HG03558 (cell line): ENCODE measurements at regions not wholly inside any gene's neighbourhood (a gene's known extent, or its start where the extent isn't known, plus 50 kb on each side); places are given as distances from the start of the nearest gene placed in this dataset.
A peak's percentile ranks its signal among the peaks of the same experiment; 100 is the strongest.
"Not testable (repeated sequence)": the region's sequence is repeated elsewhere in the genome, so short reads cannot be mapped to it uniquely, and the experiment has no call there.

Source experiments
- ATAC-seq: cut with Tn5 transposase; IDR thresholded peaks from one replicate; pipeline ENCODE4 v1.9.1; 2021; ENCODE audit warnings: moderate number of reproducible peaks; ENCODE audit not compliant: unreplicated experiment; ENCODE audit errors: extremely low read depth

DNA sequence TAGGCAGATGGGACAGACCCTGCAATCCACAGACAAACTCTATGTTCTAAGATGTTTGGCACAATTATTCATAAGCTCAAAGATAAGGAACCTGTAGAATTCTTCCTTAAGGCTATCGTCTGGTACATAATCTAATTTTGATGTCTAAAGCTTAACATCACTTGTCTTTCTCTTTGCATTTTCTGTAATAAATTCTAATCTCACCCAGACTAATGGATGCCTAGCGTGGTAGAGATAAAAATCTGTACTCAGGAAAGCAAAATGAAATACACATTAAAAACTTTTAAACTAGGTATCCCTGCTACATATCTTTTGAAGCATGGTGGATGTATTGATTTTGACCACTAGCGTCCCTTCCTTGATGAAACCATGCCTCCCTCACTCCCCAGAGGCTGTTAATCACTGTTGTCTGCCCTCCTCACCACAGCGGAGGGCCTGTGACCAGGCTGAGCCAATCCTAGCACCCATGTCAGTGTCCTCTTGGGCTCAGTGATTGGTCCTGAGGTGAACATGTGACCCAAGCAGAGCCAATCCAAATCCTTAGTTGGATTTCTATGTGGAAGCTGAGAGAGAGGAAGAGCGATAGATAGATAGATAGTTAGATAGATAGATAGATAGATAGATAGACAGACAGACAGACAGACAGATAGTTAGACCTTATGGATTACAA lies 82.2 kb upstream of the GRK3 start:
- no peak for ATAC-seq

DNA sequence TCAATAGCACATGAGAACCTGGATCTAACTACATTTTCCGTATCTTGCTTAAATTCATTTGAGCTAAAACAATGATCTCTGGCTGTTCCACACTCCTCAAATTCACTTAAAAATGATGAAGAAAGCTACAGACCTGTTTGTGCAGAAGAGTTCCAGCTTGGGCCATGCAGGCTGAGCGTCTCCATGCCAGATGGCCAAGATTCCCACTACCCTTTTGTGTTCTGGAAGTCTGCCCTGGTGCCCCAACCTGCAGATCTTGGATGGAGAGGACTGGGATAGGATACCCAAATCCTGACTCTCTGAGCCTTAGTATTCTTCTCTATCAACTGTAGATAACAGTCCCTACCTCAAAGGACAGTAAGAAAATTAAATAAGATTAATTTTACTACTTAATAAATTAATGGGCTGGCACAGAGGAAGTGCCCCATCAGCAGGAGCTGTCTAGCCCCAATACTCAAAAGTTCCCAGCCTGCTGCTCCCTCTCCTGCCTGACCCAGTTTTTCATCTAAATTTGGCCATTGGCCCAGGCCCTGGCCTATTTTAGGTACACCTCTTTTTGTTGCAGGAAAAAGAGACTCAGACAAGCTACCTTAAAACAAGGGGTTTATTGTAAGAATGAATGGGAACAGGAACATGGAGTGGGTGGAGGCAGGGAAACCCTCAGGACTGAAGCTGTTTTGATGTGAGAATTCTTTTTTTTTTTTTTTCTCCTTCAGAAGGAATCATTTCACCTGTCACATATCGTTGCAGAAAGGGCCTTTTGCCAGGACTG lies 81.4 kb upstream of the GRK3 start:
- ATAC-seq = no peak

GRCh38 chr22:25483931-25484330 lies 80.5 kb upstream of the GRK3 start:
- ATAC-seq = no peak

- no peak for ATAC-seq
Measured at GRCh38 chr22:25484521-25485315, 79.8 kb upstream of the GRK3 start.

- peak; percentile 54 for ATAC-seq
Measured at GRCh38 chr22:25485626-25486545, 78.6 kb upstream of the GRK3 start.

GRCh38 chr22:25487508-25487907 lies 77.0 kb upstream of the GRK3 start:
- ATAC-seq = no peak

GRCh38 chr22:25488244-25489020 lies 76.0 kb upstream of the GRK3 start:
- no peak for ATAC-seq

- ATAC-seq = no peak
Measured at GRCh38 chr22:25489947-25490346, 74.5 kb upstream of the GRK3 start.

GRCh38 chr22:25490896-25491295 lies 73.6 kb upstream of the GRK3 start:
- ATAC-seq = no peak

DNA sequence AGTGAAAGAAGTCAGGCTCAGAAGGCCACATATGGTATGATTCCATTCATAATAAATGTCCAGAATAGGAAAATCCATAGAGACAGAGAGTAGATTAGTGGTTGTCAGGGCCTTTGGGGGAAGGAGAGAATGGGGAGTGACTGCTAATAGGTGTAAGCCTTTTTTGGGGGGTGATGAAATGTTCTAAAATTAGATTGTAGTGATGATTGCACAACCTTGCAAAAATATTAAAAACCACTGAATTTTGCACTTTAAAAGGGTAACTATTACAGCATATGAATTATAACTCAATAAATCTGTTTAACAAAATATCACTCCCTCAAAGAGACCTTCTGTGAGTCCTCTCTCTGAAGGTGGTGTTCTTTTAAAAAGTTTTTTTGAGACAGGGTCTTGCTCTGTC lies 72.3 kb upstream of the GRK3 start:
- ATAC-seq = no peak

DNA sequence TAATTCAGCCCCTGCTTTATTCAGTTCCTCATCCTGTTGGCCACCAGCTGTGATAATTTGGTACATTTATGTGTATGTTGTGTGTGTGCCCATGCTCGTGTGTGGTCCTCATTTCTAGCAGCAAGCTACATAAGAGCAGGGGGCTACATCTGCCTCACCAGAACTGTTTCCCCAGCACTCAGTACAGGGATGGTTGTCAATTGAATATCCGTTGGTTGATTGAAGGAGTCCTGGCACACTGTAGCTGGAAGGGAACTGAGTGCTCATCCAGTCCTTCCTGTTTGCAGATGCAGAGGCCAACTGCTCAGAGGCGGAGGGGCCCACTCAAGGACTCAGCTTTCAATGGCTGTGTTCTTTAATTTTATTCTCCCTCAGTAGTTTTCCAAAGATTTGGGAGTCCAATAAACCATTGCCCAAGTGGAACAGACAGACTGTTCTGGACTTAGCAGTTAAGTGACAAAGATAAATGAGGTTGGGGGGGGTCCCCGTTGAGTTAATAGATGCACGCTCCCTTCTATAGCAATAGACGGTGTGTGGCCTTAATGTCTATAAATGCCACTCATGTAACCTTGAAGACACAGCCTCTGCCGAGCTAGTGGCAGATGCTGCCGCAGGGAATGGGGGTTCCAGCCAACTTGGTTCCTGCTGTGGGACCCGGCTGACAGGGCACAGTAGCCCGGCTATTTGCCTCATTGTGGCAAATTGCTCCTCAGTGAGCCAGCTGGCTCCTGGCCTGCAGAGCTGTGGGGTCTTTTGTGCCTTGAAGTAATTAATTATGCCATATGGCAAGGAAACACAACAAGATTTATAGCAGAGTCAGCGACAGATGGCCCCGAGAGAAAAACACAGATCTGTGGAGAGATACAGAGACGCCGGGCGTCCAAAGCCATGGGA lies 71.4 kb upstream of the GRK3 start:
- no peak for ATAC-seq

DNA sequence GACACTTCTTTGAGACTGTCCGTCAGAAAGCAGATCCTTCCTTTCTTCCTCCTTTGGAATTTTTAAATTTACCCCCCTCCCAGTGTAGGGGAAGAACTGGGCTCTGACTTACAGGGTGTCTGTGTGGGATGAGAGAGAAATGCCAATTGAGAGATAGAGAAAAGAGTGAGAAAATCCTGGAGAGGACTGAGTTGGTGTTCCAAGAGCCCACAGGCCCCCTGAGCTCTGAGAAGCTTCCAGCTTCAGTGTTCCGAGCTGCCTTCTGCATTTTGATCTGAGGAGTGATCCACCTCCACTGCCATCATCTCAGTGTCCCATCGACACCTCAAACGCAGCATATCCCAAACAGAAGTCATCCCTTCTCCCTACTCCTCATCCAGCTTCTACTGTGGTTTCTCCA lies 70.7 kb upstream of the GRK3 start:
- ATAC-seq = no peak

- ATAC-seq = no peak
Measured at GRCh38 chr22:25494774-25495173, 69.7 kb upstream of the GRK3 start.

GRCh38 chr22:25495285-25495684 lies 69.2 kb upstream of the GRK3 start:
- no peak for ATAC-seq

GRCh38 chr22:25496396-25497064 lies 67.9 kb upstream of the GRK3 start:
- no peak for ATAC-seq

DNA sequence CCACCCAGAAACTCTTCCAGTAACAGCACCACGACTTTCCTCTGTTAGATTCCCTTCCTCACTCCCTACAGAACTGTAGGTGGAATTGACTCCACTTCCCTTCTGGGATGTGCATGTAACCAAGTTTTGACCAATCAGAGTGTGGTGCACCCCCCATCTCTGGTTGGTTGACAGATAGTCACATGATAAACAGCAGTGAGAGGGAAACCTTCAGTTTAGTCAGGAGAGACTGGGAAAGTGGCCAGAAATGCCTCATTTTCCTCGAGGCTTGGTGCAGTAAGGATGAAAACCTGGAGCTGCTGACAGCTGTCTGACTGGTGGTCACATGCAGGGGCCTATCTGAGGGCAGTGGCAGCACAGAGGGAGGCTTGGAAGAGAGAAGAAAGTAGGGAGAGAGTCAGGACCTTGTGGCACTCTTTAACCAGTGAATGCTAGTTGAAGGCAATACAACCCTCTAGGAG lies 67.3 kb upstream of the GRK3 start:
- no peak for ATAC-seq

GRCh38 chr22:25497716-25498115 lies 66.8 kb upstream of the GRK3 start:
- no peak for ATAC-seq

DNA sequence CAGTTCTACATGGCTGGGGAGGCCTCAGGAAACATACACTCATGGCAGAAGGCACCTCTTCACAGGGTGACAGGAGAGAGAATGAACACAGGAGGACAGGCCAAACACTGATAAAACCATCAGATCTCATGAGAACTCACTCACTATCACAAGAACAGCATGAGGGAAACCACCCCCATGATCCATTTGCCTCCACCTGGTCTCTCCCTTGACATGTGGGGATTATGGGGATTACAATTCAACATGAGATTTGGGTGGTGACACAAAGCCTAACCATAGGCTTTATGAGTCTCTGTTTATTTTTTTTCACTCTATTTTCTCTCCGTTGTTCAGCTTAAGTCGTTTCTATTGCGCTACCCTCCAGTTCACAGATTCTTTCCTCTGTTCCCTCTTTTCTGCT lies 63.8 kb upstream of the GRK3 start:
- not testable (repeated sequence) for ATAC-seq
